Sigmoid colon (tissue), 4 donors: ENCODE measurements at regions not wholly inside any gene's neighbourhood (a gene's known extent, or its start where the extent isn't known, plus 50 kb on each side); places are given as distances from the start of the nearest gene placed in this dataset.

ENCODE experiments used
- EP300 ChIP-seq, 4 donors: sonication (generic); formaldehyde crosslinking; IDR thresholded peaks; one replicate each; pipeline ENCODE4 v1.6.1; 2017; ENCODE audit warnings: antibody characterized with exemption in 4 of 4
- POLR2A ChIP-seq, 2 donors: fragments of 450-650 bp; IDR thresholded peaks; one replicate each; pipeline ENCODE4 v1.6.1; 2016; ENCODE audit warnings: antibody characterized with exemption in 2 of 2, mild to moderate bottlenecking in 2 of 2, moderate library complexity in 2 of 2
- POLR2AphosphoS5 ChIP-seq, 4 donors: sonication (generic); formaldehyde crosslinking; IDR thresholded peaks; one replicate each; pipeline ENCODE4 v1.6.1; 2017; ENCODE audit warnings: antibody characterized with exemption in 4 of 4
- TF ChIP-seq, protein P1 (sequence below), 4 experiments: fragments of 450-650 bp in 3 of 4; fragments of 200-600 bp in 1 of 4; IDR thresholded peaks; one replicate each; pipeline ENCODE4 v1.5.1; 2016 to 2019; ENCODE audit warnings: antibody characterized with exemption in 4 of 4, mild to moderate bottlenecking in 3 of 4, moderate library complexity in 2 of 4

- TF ChIP-seq, protein P1, sequence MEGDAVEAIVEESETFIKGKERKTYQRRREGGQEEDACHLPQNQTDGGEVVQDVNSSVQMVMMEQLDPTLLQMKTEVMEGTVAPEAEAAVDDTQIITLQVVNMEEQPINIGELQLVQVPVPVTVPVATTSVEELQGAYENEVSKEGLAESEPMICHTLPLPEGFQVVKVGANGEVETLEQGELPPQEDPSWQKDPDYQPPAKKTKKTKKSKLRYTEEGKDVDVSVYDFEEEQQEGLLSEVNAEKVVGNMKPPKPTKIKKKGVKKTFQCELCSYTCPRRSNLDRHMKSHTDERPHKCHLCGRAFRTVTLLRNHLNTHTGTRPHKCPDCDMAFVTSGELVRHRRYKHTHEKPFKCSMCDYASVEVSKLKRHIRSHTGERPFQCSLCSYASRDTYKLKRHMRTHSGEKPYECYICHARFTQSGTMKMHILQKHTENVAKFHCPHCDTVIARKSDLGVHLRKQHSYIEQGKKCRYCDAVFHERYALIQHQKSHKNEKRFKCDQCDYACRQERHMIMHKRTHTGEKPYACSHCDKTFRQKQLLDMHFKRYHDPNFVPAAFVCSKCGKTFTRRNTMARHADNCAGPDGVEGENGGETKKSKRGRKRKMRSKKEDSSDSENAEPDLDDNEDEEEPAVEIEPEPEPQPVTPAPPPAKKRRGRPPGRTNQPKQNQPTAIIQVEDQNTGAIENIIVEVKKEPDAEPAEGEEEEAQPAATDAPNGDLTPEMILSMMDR (IDR thresholded peaks at IDR 0.05) = no peak
- no peak for TF ChIP-seq POLR2AphosphoS5 (IDR thresholded peaks at IDR 0.05)
- TF ChIP-seq POLR2A (IDR thresholded peaks at IDR 0.05) = no peak
- TF ChIP-seq EP300 (IDR thresholded peaks at IDR 0.05) = no peak
These were observed 117.4 kb upstream of the GDNF start for GRCh38 chr5:37957218-37957617.
